Endometrial microvascular endothelial cells (primary cell): ENCODE measurements at regions not wholly inside any gene's neighbourhood (a gene's known extent, or its start where the extent isn't known, plus 50 kb on each side); places are given as distances from the start of the nearest gene placed in this dataset.

Experiments used
- in situ Hi-C: cut with HindIII; loops from 2 replicates; pipeline ENCODE4 v1.10.0; 2017; ENCODE audit warnings: low sequenced_read_pairs, low pct_unique_long_range_greater_than_20kb; ENCODE audit errors: inconsistent ontology term

- in situ Hi-C loops, result no loop called here
Observed at GRCh38 chrX:39877905-39878304, 219.9 kb downstream of the BCOR start.

DNA sequence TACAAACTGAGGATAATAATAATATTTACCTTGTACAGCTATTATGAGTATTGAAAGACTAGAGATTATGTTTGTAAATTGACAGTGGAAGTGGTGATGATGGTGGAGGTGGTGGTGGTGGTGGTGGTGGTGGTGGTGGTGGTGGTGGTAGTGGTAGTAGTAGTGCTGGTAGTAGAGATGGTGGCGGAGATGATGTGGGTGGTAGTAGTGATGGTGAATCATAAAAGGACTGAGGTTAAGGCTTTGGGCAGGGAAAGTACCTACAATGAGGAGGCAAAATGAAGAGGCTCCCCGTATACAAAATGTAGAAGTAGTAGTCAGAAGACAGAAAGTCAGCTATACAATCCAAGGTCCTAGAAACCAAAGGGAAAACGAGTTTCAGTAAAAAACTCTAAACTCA, 214.1 kb downstream of the BCOR start:
- in situ Hi-C loops, result no loop called here

DNA sequence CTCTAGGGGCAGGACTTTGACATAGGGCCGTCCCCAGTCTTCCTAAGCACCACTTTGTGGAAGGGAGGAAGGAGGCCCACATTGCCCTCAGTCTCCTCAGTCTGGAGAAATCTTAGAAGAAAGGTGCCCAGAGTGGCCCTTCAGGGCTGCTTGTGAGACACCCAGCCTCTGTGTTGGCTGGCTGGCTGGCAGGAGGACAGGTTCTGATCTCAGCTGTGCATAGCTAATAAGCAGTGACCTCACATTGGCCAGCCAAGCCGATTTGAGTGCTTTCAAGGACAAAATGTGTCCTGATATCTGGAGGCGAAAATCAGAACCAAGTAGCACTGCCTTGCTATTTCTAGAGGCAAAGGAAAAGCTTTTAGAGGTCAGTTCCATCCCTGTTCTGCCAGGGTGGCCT, 211.5 kb downstream of the BCOR start:
- in situ Hi-C loops, result no loop called here

- in situ Hi-C loops, result no loop called here
Observed at GRCh38 chrX:39888730-39889129, 209.0 kb downstream of the BCOR start.

DNA sequence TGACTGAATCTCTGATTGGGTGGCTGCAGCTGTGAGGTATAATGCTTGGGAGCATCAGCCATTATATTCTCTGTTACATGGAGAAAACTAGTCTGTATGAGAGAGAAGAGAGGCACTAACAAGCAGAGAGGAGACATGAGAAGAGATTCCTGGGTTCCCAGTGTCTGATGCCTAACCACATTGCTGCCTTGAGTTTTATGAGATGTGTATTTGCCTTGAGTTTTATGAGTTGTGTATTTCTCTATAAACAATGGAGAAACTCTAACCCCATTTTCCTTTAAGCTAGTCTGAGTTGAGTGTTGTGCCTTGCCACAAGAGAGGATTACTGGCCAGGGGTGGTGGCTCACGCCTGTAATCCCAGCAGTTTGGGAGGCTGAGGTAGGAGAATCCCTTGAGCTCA, 208.1 kb downstream of the BCOR start:
- in situ Hi-C loops, result no loop called here

GRCh38 chrX:39890807-39891206, 207.0 kb downstream of the BCOR start:
- in situ Hi-C loops, result no loop called here

DNA sequence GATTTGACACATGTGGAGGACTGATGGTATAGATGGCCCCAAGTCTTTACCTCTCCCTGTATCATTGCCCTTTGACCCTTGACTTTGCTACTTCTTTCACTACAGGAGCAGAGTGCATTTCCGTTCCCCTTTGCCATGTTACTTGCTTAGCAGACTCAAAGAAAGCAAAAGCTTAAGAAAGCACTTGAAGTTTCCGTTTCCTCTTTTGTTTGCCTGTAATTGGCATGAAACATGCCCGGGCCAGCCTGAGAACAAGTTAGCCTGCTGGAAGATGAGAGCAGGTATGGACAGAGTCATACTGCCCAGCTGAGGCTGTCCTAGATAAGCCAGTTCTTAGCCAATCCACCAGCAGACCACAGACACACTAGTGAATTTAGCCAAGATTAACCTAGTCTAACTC, 206.0 kb downstream of the BCOR start:
- in situ Hi-C loops, result no loop called here

- in situ Hi-C loops, result no loop called here
Observed at GRCh38 chrX:39893417-39894338, 204.1 kb downstream of the BCOR start.

DNA sequence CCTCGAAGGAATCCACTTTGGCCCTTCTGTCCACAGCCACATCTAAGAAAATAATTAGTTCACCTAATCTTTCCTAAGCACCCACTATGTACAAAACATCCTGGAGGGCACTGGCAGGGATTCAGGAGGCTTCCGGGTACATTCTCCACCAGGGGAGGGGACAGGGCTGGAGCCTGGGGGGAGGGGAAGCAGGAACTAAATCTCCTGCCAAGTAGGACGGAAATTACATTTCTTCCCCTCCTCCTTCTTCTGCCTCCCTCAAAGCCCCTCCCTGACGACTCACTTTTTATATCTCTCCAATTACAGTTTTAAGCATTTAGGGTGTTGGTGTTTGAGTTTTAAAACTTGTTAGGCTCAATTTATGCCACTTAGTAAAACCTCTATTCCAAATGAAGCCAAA, 203.1 kb downstream of the BCOR start:
- in situ Hi-C loops, result no loop called here

DNA sequence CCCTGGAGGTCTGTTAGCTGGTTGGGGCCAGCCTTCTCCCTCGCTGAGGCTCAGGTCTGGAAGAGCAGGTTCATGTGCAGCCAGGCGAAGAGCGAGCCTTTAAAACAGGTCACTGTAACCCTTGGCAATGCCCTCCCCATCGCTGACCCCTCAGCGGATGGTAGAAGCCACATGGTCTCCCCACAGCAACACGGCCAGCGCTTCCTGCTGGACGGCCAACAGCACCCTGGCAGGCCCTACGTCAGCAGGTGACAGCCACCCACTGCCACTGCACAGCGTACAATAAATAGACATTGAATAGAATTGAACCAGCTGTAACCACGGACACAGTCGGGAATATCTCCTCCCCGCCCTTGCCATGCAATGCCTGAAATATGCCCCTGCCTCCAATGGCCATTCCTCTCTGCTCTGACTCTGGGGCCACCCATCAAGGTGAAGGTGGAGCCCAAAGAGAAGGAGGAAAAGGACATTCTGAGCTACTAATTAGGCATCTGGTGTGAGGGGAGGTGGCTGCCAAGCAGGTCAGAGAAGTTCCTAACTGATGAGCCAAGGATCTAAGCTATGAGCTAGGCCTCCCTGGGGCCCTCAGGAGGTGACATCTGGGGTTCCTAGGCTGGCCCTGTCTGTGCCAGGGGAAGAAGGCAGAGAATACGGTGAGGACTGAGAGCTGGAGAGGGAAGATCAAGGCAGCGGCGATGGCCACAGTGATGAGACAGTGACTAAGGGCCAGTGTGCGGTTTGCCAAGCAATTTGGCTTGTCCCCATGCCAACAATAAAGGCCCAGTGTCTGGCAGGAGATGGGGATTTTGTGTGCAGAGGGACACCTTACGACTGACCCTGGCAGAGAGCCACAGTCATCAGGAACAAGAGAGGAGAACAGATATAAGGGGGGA, 202.3 kb downstream of the BCOR start:
- in situ Hi-C loops, result no loop called here

DNA sequence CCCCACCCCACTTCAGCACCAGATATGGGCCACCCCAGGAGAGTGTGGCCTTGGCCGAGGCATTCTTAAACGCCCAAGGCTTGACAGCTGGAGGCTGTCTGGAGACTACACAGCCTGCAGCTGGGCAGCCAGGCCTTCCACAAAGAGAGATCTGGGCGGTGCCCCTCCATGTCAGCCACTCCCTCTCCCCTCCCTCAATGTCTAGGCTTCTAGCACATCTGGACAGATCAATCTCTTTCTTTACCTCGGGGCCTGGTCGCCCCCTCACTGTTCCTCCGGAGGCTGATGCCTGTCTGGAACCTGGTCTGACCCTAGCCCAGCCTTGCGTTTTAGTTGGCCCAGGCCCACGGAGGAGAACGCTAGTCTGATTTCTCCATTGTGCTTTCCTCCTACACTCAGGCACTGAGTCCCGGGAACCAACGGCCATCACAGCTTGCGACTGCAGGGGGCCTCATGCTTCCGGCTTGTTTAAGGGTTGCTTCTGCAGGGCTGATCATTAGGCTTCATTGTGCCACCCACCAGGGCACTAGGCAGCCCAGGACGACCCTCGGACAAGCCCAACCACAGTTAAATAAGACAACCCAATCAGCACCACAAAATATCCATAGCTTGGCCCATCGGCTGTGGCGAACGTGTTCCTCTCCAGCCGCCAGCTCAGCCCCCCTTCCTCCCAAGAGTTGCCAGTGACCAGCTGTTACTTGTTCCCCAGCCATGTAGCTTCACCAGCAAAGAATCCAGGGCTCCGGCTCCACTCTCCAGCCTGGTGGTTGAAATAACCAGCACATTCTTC, 200.6 kb downstream of the BCOR start:
- in situ Hi-C loops, result no loop called here

- in situ Hi-C loops, result no loop called here
Observed at GRCh38 chrX:39897741-39898097, 200.0 kb downstream of the BCOR start.

DNA sequence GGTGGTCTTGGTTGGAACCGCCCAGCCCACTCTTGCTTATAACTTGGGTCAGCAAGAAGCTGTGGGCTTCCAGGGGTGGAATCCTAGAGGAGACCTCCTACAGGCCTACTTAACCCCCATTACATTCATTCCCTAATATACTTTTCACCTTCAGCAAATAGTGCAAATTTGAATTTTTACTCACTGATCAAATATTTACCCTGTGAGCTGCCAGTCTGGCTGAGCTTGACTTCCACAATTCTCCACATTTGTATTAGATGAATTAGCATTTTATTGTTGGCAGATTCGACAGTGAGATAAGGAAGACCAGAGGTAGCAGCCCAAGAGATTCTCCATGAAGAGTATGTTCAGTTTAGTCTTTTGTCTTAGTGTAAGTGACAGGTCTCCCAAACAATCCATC, 199.6 kb downstream of the BCOR start:
- in situ Hi-C loops, result no loop called here

DNA sequence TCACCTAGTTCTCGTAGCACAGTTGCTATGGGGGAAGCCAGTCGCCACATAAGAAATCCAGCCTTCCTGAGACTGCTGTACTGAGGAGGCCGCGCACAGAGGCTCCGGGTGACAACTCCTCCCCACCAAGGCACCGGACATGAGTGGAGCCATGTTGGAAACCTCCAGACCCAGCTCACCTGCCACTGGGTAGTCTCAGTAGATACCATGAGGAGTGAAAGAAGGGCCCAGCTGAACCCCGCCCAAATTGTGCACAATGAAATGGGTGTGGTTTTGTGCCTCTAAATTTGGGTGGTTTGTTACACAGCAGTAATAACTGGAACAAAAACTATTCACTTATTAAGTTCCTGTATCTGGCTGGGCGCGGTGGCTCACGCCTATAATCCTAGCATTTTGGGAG, 198.7 kb downstream of the BCOR start:
- in situ Hi-C loops, result no loop called here

GRCh38 chrX:39899856-39900776, 197.6 kb downstream of the BCOR start:
- in situ Hi-C loops, result no loop called here

DNA sequence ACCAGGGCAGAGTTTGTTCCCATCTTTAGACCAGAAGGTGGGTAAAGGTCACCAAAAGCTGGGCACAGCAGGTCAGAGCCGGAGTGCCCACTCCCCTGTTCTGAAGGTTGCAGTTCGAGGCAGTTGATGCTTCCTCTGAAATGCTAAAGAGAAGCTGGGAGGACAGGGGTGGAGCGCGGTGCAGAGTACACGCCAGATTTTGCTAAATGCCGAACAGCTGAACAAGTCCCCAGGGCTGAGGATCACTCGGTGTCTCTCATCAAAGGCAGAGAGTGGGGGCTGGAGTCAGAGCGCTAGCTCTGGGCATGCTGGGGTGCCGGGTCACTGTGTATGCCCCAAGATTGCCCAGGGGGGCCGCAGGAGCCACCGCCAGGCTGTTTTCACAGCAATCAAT, 197.0 kb downstream of the BCOR start:
- in situ Hi-C loops, result no loop called here

GRCh38 chrX:39903343-39903742, 194.4 kb downstream of the BCOR start:
- in situ Hi-C loops, result no loop called here

DNA sequence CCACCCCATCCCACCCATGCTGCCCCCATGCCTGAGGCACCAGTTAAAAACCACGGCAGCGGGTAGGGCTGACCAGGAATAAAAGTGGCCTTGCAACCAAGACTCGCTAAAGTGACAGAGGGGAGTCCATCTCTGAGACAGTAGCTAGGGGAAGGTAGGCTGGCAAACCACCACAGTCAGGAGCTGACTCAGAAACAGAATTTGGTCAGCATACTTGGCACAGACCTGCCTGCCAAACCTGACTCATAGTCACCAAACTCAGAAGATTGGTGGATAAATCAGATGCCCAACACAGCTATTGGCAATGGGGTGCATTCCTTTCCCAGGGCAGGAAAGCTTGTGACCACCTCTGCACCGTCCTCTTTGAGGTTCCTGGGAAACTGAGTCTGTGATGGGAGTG, 193.8 kb downstream of the BCOR start:
- in situ Hi-C loops, result no loop called here
